B cell (primary cell): ENCODE measurements at regions not wholly inside any gene's neighbourhood (a gene's known extent, or its start where the extent isn't known, plus 50 kb on each side); places are given as distances from the start of the nearest gene placed in this dataset.

Source experiments
- ATAC-seq: fragments of 200-7000 bp; cut with Tn5 transposase; one replicate; pipeline ENCODE4 v1.10.0; 2021; ENCODE audit warnings: low read depth, mild to moderate bottlenecking, moderate number of reproducible peaks, moderate library complexity
- CTCF ChIA-PET: fragments of 350-600 bp; sonication (Branson Sonifier 250); formaldehyde crosslinking; loops from one replicate; lab custom pipeline; 2021; ENCODE audit warnings: antibody characterized with exemption, inconsistent platforms; lab: Charles Lee
- POLR2A ChIA-PET: fragments of 350-600 bp; sonication (Branson Sonifier 250); formaldehyde crosslinking; loops from one replicate; lab custom pipeline; 2021; ENCODE audit warnings: antibody characterized with exemption; lab: Charles Lee
- DNase-seq: peaks from one replicate; pipeline ENCODE4 v3.0.0; 2013
- H2AFZ ChIP-seq: 2 replicates; pipeline ENCODE4 v1.6.1; 2012; ENCODE audit warnings: mild to moderate bottlenecking, low read depth, low read length; ENCODE audit not compliant: insufficient read depth, poor library complexity, severe bottlenecking
- H3K27ac ChIP-seq, 2 donors: 1 replicate in 1 of 2; 2 replicates in 1 of 2; pipeline ENCODE4 v1.5.1; 2012 to 2013; ENCODE audit warnings: low read length in 2 of 2, mild to moderate bottlenecking in 2 of 2, moderate library complexity in 1 of 2
- H3K27me3 ChIP-seq, 4 experiments: fragments of 200-600 bp in 1 of 4; sonication (generic) in 1 of 4; replicated peaks in 1 of 4; 1 replicate in 2 of 4; 2 replicates in 2 of 4; pipeline versions ENCODE4 v1.6.1 to v1.7.0; 2013 to 2016; ENCODE audit warnings: low read length in 3 of 4, mild to moderate bottlenecking in 2 of 4, mixed read lengths in 1 of 4, moderate library complexity in 1 of 4; ENCODE audit not compliant: insufficient read depth in 4 of 4, control insufficient read depth in 3 of 4; ENCODE audit errors: control extremely low read depth in 1 of 4
- H3K36me3 ChIP-seq, 2 experiments: replicated peaks in 1 of 2; 1 replicate in 1 of 2; 2 replicates in 1 of 2; pipeline versions ENCODE4 v1.6.1 to v1.7.1; 2013; ENCODE audit warnings: low read length in 1 of 2; ENCODE audit not compliant: insufficient read depth in 2 of 2, control insufficient read depth in 1 of 2; ENCODE audit errors: control extremely low read depth in 1 of 2, extremely low read depth in 1 of 2
- H3K4me1 ChIP-seq, 2 donors: fragments of 200-600 bp in 1 of 2; sonication (generic) in 1 of 2; 1 replicate in 1 of 2; 2 replicates in 1 of 2; pipeline versions ENCODE4 v1.5.1 to v1.6.1; 2013 to 2017; ENCODE audit warnings: low read length in 2 of 2; ENCODE audit not compliant: control insufficient read depth in 2 of 2, insufficient read depth in 2 of 2
- H3K4me2 ChIP-seq: replicated peaks from 2 replicates; pipeline ENCODE3; 2012; ENCODE audit warnings: mild to moderate bottlenecking, low read depth, low read length; ENCODE audit not compliant: poor library complexity, severe bottlenecking
- H3K4me3 ChIP-seq, 5 experiments: fragments of 200-600 bp in 1 of 5; sonication (generic) in 1 of 5; 1 replicate in 3 of 5; 2 replicates in 2 of 5; pipeline versions ENCODE4 v1.5.1 to v1.7.0; 2011 to 2016; ENCODE audit warnings: low read length in 4 of 5, mild to moderate bottlenecking in 4 of 5, low read depth in 2 of 5, control low read depth in 1 of 5, moderate library complexity in 1 of 5; ENCODE audit not compliant: insufficient read depth in 1 of 5; ENCODE audit errors: control extremely low read depth in 1 of 5, extremely low read depth in 1 of 5
- H3K79me2 ChIP-seq: fragments of 200-600 bp; sonication (generic); one replicate; pipeline ENCODE4 v1.6.0; 2016; ENCODE audit warnings: low read length; ENCODE audit not compliant: control insufficient read depth, insufficient read depth
- H3K9ac ChIP-seq: fragments of 200-600 bp; sonication (generic); 2 replicates; pipeline ENCODE4 v1.6.1; 2017; ENCODE audit warnings: mild to moderate bottlenecking, low read length, moderate library complexity
- H3K9me3 ChIP-seq, 3 donors: one replicate each; pipeline versions ENCODE4 v1.6.1 to v1.7.1; 2013; ENCODE audit warnings: low read length in 2 of 3; ENCODE audit not compliant: control insufficient read depth in 2 of 3, insufficient read depth in 1 of 3; ENCODE audit errors: control extremely low read depth in 1 of 3
- H4K20me1 ChIP-seq: 2 replicates; pipeline ENCODE4 v1.6.0; 2012; ENCODE audit warnings: mild to moderate bottlenecking, low read length; ENCODE audit not compliant: insufficient read depth, control insufficient read depth, poor library complexity, severe bottlenecking
- H3K27ac Mint-ChIP-seq: one replicate; pipeline ENCODE4 v1.8.0; 2021; ENCODE audit warnings: mixed read lengths
- H3K27me3 Mint-ChIP-seq: one replicate; pipeline ENCODE4 v1.8.0; 2021; ENCODE audit warnings: mixed read lengths
- H3K4me1 Mint-ChIP-seq: one replicate; pipeline ENCODE4 v1.8.0; 2021; ENCODE audit warnings: mixed read lengths
- H3K4me3 Mint-ChIP-seq: one replicate; pipeline ENCODE4 v1.8.0; 2021; ENCODE audit warnings: mixed read lengths
- H3K9me3 Mint-ChIP-seq: one replicate; pipeline ENCODE4 v1.8.0; 2022; ENCODE audit warnings: mixed read lengths; ENCODE audit not compliant: insufficient read depth
- EZH2 ChIP-seq: IDR thresholded peaks from 2 replicates; pipeline ENCODE4 v1.6.1; 2012; ENCODE audit warnings: borderline replicate concordance, low read depth, mild to moderate bottlenecking, moderate library complexity, low read length; ENCODE audit not compliant: insufficient read depth, poor library complexity, severe bottlenecking
- WGBS: methylation state at CpG from one replicate; pipeline ENCODE4 v1.1.5; 2013; ENCODE audit warnings: missing lambda C conversion rate; ENCODE audit not compliant: insufficient coverage; 5-methylcytosine and 5-hydroxymethylcytosine counted together
- intact Hi-C: fragments of 100-400 bp; cut with micrococcal nuclease; formaldehyde crosslinking; loops from one replicate; pipeline ENCODE4 v1.10.0; 2022
- TF ChIP-seq, protein P1 (sequence below): fragments of 200-600 bp; IDR thresholded peaks from one replicate; pipeline ENCODE4 v1.8.0; 2022; ENCODE audit warnings: antibody characterized with exemption, mild to moderate bottlenecking

DNA sequence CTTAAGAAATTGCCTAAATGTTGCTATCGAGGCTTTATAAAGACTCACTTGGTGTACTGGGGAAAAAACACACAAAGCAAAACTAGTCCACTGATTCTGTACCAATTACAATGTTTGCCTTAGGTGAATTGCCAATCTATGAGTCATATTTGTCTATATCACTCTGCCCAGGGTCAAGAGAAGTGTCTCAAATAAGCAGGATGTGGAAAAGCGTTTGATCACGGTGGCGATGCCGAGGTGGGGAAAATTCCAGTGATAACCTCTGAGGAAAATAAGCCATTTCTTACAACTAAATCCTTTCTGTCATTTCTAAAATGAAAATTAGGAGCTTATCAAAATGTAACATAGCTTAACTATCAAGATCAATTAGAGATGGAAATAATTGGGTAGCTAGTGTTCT lies 148.6 kb upstream of the DIO3 start:
- no peak overlapping the region for H3K4me3 ChIP-seq
- intact Hi-C loops, result no loop called here
- POLR2A ChIA-PET, result no interaction called here
- no peaks in the 10 kb centered on the region for H3K4me1 ChIP-seq
- H3K9me3 Mint-ChIP-seq, result no peaks in the 10 kb centered on the region
- H3K79me2 ChIP-seq, result no peaks in the 10 kb centered on the region
- H3K4me3 Mint-ChIP-seq, result no peak overlapping the region
- H2AFZ ChIP-seq, result no peak overlapping the region
- peaks cover 0 to 5% (median 0%) of the 10 kb centered on the region in 3 donors for H3K9me3 ChIP-seq
- no peak overlapping the region for H3K27ac Mint-ChIP-seq
- H3K36me3 ChIP-seq, result no peaks in the 10 kb centered on the region
- WGBS, result no CpG with 5 or more reads among the region's 5 CpGs
- CTCF ChIA-PET, result no interaction called here
- no peaks in the 10 kb centered on the region for H3K4me1 Mint-ChIP-seq
- no peak overlapping the region for H3K27ac ChIP-seq
- no peak for DNase-seq
- peaks cover 21% of the 10 kb centered on the region for H3K27me3 Mint-ChIP-seq
- TF ChIP-seq EZH2, result no peak
- TF ChIP-seq, protein P1, sequence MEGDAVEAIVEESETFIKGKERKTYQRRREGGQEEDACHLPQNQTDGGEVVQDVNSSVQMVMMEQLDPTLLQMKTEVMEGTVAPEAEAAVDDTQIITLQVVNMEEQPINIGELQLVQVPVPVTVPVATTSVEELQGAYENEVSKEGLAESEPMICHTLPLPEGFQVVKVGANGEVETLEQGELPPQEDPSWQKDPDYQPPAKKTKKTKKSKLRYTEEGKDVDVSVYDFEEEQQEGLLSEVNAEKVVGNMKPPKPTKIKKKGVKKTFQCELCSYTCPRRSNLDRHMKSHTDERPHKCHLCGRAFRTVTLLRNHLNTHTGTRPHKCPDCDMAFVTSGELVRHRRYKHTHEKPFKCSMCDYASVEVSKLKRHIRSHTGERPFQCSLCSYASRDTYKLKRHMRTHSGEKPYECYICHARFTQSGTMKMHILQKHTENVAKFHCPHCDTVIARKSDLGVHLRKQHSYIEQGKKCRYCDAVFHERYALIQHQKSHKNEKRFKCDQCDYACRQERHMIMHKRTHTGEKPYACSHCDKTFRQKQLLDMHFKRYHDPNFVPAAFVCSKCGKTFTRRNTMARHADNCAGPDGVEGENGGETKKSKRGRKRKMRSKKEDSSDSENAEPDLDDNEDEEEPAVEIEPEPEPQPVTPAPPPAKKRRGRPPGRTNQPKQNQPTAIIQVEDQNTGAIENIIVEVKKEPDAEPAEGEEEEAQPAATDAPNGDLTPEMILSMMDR, result no peak
- H3K4me2 ChIP-seq, result no peak overlapping the region
- H3K27me3 ChIP-seq, result peaks cover 0 to 13% (median 6%) of the 10 kb centered on the region in 4 experiments
- ATAC-seq, result no peak
- H4K20me1 ChIP-seq, result no peaks in the 10 kb centered on the region
- H3K9ac ChIP-seq, result no peak overlapping the region

DNA sequence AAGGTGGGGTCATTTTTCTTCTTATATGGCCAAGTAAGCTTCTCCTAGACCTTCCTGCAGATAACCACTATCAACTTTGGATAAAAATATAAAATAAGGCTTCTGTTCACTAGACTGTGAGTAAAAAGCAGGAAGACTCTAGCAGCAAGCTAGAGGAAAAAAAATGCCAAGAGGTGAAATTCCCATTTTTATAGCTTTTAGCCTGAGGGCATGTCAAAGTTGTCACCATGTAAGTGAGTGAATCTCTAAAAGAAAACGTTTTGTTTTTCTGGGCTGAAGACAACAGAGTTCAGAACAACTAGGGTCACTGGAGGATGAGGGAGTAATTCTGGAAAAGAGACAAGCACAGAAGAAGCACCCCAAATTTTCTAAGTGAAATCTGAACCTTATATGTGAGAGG lies 143.9 kb upstream of the DIO3 start:
- no peak overlapping the region for H3K27ac Mint-ChIP-seq
- no peaks in the 10 kb centered on the region for H3K9me3 Mint-ChIP-seq
- no peak overlapping the region for H3K4me3 Mint-ChIP-seq
- TF ChIP-seq, protein P1, result no peak
- no peak for TF ChIP-seq EZH2
- H3K36me3 ChIP-seq, result no peaks in the 10 kb centered on the region
- DNase-seq (no peak), ATAC-seq (no peak)
- H3K79me2 ChIP-seq, result no peaks in the 10 kb centered on the region
- no peak overlapping the region for H2AFZ ChIP-seq
- peaks cover 0 to 14% (median 6%) of the 10 kb centered on the region in 4 experiments for H3K27me3 ChIP-seq
- intact Hi-C loops, result no loop called here
- H3K27me3 Mint-ChIP-seq, result peaks cover 34% of the 10 kb centered on the region
- 40% methylated on average over 1 of the region's 1 CpG for WGBS
- H3K4me2 ChIP-seq, result no peak overlapping the region
- H3K9ac ChIP-seq, result no peak overlapping the region
- no peak overlapping the region for H3K27ac ChIP-seq
- no peaks in the 10 kb centered on the region for H3K4me1 Mint-ChIP-seq
- H3K4me3 ChIP-seq, result no peak overlapping the region
- no peaks in the 10 kb centered on the region for H3K4me1 ChIP-seq
- ChIA-PET POLR2A (no interaction called here), CTCF (no interaction called here)
- no peaks in the 10 kb centered on the region for H4K20me1 ChIP-seq
- no peaks in the 10 kb centered on the region for H3K9me3 ChIP-seq
